ENCODE measurements at regions not wholly inside any gene's neighbourhood (a gene's known extent, or its start where the extent isn't known, plus 50 kb on each side); places are given as distances from the start of the nearest gene placed in this dataset.
"Not testable (repeated sequence)": the region's sequence is repeated elsewhere in the genome, so short reads cannot be mapped to it uniquely, and the experiment has no call there.

DNA sequence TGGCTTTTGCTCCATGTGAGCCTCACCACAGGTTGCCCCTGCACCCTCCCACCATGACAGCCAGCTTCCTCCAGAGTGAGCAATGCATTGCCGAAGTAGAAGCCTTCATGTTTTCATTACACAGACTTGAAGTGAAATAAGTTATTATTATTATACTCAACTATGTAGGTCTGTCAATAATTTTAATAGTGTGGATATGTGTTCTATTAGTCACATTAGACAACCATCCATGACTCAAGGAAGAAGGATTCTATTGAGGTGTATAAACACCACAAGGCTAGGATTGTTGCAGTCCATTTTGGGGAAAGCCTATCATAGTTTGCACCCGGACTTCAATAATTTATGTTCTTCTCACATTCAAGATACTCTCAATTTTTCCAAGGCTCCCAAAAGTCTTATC, 369.5 kb downstream of the TAF11L14 start:
- Histone ChIP-seq H3K4me3 (ENCODE audit: low read depth, low read length) (no peak overlapping the region), H3K36me3 (ENCODE audit: control insufficient read depth, insufficient read depth, low read length) (no peaks in the 10 kb centered on the region), H3K27me3 (ENCODE audit: control insufficient read depth, insufficient read depth, low read length) (no peaks in the 10 kb centered on the region)
- TF ChIP-seq, protein P1, sequence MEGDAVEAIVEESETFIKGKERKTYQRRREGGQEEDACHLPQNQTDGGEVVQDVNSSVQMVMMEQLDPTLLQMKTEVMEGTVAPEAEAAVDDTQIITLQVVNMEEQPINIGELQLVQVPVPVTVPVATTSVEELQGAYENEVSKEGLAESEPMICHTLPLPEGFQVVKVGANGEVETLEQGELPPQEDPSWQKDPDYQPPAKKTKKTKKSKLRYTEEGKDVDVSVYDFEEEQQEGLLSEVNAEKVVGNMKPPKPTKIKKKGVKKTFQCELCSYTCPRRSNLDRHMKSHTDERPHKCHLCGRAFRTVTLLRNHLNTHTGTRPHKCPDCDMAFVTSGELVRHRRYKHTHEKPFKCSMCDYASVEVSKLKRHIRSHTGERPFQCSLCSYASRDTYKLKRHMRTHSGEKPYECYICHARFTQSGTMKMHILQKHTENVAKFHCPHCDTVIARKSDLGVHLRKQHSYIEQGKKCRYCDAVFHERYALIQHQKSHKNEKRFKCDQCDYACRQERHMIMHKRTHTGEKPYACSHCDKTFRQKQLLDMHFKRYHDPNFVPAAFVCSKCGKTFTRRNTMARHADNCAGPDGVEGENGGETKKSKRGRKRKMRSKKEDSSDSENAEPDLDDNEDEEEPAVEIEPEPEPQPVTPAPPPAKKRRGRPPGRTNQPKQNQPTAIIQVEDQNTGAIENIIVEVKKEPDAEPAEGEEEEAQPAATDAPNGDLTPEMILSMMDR (IDR thresholded peaks at IDR 0.05; ENCODE audit: insufficient read depth, low read length, poor library complexity, severe bottlenecking) = no peak
- no peak for DNase-seq (ENCODE audit: low read depth)

DNA sequence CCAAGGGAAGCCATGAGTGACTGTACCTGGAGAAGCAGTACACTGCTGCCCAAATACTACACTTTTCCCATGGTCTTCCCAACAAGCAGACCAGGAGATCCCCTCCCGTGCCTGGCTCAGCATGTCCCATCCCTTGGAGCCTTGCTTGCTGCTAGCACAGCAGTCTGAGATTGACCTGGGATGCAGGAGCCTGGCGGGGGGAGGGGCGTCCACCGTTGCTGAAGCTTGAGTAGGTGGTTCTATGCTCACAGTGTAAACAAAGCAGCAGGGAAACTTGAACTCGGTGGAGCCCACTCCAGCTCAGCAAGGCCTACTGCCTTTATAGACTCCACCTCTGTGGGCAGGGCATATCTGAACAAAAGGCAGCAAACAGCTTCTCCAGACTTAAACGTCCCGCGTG, 372.0 kb downstream of the TAF11L14 start:
- H3K27me3 ChIP-seq (ENCODE audit: control insufficient read depth, insufficient read depth, low read length); H3K36me3 ChIP-seq (ENCODE audit: control insufficient read depth, insufficient read depth, low read length); DNase-seq (ENCODE audit: low read depth); H3K4me3 ChIP-seq (ENCODE audit: low read depth, low read length): not testable (repeated sequence)

DNA sequence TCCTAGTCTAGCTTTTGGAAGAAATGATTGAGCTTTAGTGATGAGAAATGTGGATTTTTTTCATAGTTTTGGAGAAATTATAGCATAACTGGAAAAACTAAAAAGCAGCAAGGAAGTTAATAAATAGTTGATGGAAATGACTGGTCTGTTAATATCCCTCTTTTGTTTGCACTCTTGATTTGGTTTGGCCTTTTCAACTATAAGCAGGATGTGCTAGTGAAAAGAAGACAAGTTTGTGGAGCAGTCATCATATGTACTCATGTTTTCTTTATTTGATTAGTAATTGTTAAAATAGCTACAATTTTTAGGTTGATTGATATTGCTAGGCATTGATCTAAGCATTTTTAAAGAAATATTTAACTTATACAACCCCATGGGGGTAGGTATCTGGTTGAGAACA, 374.7 kb downstream of the TAF11L14 start:
- H3K36me3 ChIP-seq (ENCODE audit: control insufficient read depth, insufficient read depth, low read length) = no peaks in the 10 kb centered on the region
- TF ChIP-seq, protein P1 (IDR thresholded peaks at IDR 0.05; ENCODE audit: insufficient read depth, low read length, poor library complexity, severe bottlenecking) = no peak

DNA sequence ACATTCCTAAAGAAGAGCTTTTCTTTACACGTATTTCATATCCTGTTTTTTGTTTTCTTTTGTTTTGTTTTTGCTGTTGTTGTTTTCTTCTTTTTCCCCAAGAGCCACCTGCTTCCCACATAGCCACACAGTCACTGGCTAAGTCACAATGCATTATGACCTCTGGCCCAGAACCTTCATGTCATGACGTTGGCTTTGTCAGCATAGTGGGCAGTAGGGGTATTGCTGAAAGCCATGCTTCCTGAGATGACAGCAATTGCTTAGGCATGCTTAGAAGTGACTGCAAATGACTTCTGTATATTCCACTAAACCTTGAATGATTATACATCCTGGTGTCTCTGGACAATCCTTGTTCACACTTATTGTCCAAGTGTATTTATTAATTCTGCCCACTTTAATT, 375.8 kb downstream of the TAF11L14 start:
- TF ChIP-seq, protein P1 (IDR thresholded peaks at IDR 0.05; ENCODE audit: insufficient read depth, low read length, poor library complexity, severe bottlenecking) = no peak
- DNase-seq (ENCODE audit: low read depth) = no peak
- no peak overlapping the region for H3K4me3 ChIP-seq (ENCODE audit: low read depth, low read length)

More for the DNA sequence above, 374.7 kb downstream of the TAF11L14 start:
- H3K27me3 ChIP-seq (ENCODE audit: control insufficient read depth, insufficient read depth, low read length) = no peaks in the 10 kb centered on the region
- no peak for DNase-seq (ENCODE audit: low read depth)
- no peak overlapping the region for H3K4me3 ChIP-seq (ENCODE audit: low read depth, low read length)

DNA sequence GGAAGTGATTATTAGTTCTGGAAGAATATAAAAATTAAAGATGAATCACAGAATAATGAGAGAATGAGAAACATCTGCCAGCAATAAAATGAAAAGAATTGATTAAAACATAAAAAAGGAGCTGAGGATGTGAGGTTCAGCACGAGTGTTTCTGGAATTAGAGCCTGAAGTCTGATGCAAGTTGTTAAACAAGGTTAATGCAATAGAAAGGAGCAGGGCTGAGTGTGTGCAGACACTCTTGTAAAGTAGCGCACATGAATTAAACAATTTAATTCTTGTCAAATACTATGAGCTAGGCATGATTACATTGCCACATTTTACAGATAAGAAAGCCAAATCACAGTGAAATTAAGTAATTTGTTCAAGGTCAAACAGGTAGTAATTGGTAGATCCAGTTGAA, 384.2 kb downstream of the TAF11L14 start:
- no peaks in the 10 kb centered on the region for H3K36me3 ChIP-seq (ENCODE audit: control insufficient read depth, insufficient read depth, low read length)
- DNase-seq (ENCODE audit: low read depth) = no peak
- no peaks in the 10 kb centered on the region for H3K27me3 ChIP-seq (ENCODE audit: control insufficient read depth, insufficient read depth, low read length)
- TF ChIP-seq, protein P1 (IDR thresholded peaks at IDR 0.05; ENCODE audit: insufficient read depth, low read length, poor library complexity, severe bottlenecking) = no peak
- H3K4me3 ChIP-seq (ENCODE audit: low read depth, low read length) = no peak overlapping the region

More for the DNA sequence above, 375.8 kb downstream of the TAF11L14 start:
- Histone ChIP-seq H3K27me3 (ENCODE audit: control insufficient read depth, insufficient read depth, low read length) (no peaks in the 10 kb centered on the region), H3K36me3 (ENCODE audit: control insufficient read depth, insufficient read depth, low read length) (no peaks in the 10 kb centered on the region)

DNA sequence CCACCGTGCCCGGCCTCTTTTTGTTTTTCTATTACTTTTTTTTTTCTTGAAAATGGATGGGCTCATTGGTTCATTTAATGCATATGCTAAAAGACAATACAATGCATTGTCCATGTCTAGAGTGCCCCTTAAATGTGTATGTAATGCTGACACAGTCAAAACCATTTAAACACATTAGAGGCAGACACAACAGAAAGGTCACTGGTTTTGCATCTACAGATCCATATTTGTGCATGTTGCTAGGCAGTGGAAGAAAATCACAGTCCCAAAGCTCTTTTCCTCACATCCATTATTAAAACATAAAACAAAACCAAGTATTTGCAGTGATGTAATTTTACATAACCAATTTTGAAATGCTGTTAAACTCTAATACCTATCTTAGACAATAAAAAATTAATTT, 389.0 kb downstream of the TAF11L14 start:
- TF ChIP-seq, protein P1 (IDR thresholded peaks at IDR 0.05; ENCODE audit: insufficient read depth, low read length, poor library complexity, severe bottlenecking) = no peak
- Histone ChIP-seq H3K36me3 (ENCODE audit: control insufficient read depth, insufficient read depth, low read length) (no peaks in the 10 kb centered on the region), H3K4me3 (ENCODE audit: low read depth, low read length) (no peak overlapping the region), H3K27me3 (ENCODE audit: control insufficient read depth, insufficient read depth, low read length) (no peaks in the 10 kb centered on the region)
- DNase-seq (ENCODE audit: low read depth) = no peak

Measured in kidney epithelial cell (primary cell).